ENCODE measurements at regions not wholly inside any gene's neighbourhood (a gene's known extent, or its start where the extent isn't known, plus 50 kb on each side); places are given as distances from the start of the nearest gene placed in this dataset.

DNA sequence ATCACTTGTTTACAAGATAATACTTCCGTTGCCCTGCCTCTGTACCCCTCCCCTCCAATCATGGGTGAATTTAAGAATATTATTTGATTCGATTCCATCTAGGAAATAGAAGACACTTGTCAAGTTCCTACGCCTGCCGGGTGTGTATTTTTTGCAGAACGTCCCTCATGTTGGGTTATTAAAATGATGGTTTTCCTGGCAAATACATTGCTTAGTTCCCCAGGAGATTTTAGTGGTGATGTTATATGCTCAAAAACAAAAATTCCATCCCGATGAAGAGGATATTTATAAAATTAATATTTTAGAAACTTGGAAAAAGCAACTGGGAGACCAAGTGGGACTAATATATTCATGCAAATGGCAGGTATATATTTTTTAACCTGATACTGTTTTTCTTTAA lies 548.4 kb downstream of the EDEM1 start:
- TF ChIP-seq, protein P1, sequence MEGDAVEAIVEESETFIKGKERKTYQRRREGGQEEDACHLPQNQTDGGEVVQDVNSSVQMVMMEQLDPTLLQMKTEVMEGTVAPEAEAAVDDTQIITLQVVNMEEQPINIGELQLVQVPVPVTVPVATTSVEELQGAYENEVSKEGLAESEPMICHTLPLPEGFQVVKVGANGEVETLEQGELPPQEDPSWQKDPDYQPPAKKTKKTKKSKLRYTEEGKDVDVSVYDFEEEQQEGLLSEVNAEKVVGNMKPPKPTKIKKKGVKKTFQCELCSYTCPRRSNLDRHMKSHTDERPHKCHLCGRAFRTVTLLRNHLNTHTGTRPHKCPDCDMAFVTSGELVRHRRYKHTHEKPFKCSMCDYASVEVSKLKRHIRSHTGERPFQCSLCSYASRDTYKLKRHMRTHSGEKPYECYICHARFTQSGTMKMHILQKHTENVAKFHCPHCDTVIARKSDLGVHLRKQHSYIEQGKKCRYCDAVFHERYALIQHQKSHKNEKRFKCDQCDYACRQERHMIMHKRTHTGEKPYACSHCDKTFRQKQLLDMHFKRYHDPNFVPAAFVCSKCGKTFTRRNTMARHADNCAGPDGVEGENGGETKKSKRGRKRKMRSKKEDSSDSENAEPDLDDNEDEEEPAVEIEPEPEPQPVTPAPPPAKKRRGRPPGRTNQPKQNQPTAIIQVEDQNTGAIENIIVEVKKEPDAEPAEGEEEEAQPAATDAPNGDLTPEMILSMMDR (IDR thresholded peaks at IDR 0.05; ENCODE audit: borderline replicate concordance, extremely low read depth, low read length, poor library complexity, severe bottlenecking), result no peak
- TF ChIP-seq EZH2 (IDR thresholded peaks at IDR 0.05; ENCODE audit: borderline replicate concordance, low read depth, low read length, severe bottlenecking), result no peak

All from DND-41 (cell line).